GM23338 (cell line): ENCODE measurements at regions not wholly inside any gene's neighbourhood (a gene's known extent, or its start where the extent isn't known, plus 50 kb on each side); places are given as distances from the start of the nearest gene placed in this dataset.

Source experiments
- ATAC-seq: fragments of 200-7000 bp; cut with Tn5 transposase; 3 replicates; pipeline ENCODE4 v1.9.1; 2020
- DNase-seq: peaks from one replicate; pipeline ENCODE4 v3.0.0-alpha.2; 2015; ENCODE audit warnings: low spot score
- H2AFZ ChIP-seq: fragments of 200-600 bp; sonication (generic); 2 replicates; pipeline ENCODE4 v1.8.0; 2016; ENCODE audit warnings: antibody characterized with exemption, mild to moderate bottlenecking, moderate library complexity
- H3F3A ChIP-seq: fragments of 200-600 bp; sonication (generic); replicated peaks from 2 replicates; pipeline ENCODE4 v1.8.0; 2017; ENCODE audit warnings: antibody characterized with exemption, mixed run types, low read depth
- H3K27ac ChIP-seq: fragments of 200-600 bp; sonication (generic); 2 replicates; pipeline ENCODE4 v1.6.1; 2016; ENCODE audit warnings: low read depth
- H3K27me3 ChIP-seq: fragments of 200-600 bp; sonication (generic); 2 replicates; pipeline ENCODE4 v1.8.0; 2016; ENCODE audit warnings: mild to moderate bottlenecking, mixed run types, moderate library complexity; ENCODE audit not compliant: insufficient read depth
- H3K36me3 ChIP-seq: fragments of 200-600 bp; sonication (generic); 2 replicates; pipeline ENCODE4 v1.8.0; 2016; ENCODE audit warnings: mild to moderate bottlenecking; ENCODE audit not compliant: insufficient read depth
- H3K4me1 ChIP-seq: fragments of 200-600 bp; sonication (generic); 2 replicates; pipeline ENCODE4 v1.8.0; 2016; ENCODE audit warnings: mild to moderate bottlenecking, moderate library complexity; ENCODE audit not compliant: insufficient read depth
- H3K4me2 ChIP-seq: fragments of 200-600 bp; sonication (generic); 2 replicates; pipeline ENCODE4 v1.7.1; 2017; ENCODE audit warnings: mixed run types
- H3K4me3 ChIP-seq: fragments of 200-600 bp; sonication (generic); 2 replicates; pipeline ENCODE4 v1.6.1; 2016; ENCODE audit warnings: mixed run types
- H3K79me2 ChIP-seq: fragments of 200-600 bp; sonication (generic); replicated peaks from 2 replicates; pipeline ENCODE4 v1.8.0; 2017; ENCODE audit warnings: mild to moderate bottlenecking; ENCODE audit not compliant: insufficient read depth
- H3K9me2 ChIP-seq: fragments of 200-600 bp; sonication (generic); 2 replicates; pipeline ENCODE4 v1.8.0; 2017; ENCODE audit not compliant: insufficient read depth
- H4K20me1 ChIP-seq: fragments of 200-600 bp; sonication (generic); replicated peaks from 2 replicates; pipeline ENCODE4 v1.8.0; 2017; ENCODE audit warnings: mild to moderate bottlenecking; ENCODE audit not compliant: insufficient read depth
- H3K27ac Mint-ChIP-seq: 2 replicates; pipeline ENCODE4 v1.8.0; 2020; ENCODE audit warnings: inconsistent platforms, mild to moderate bottlenecking, moderate library complexity, mixed read lengths
- H3K27me3 Mint-ChIP-seq: 3 replicates; pipeline ENCODE4 v1.8.0; 2022; ENCODE audit warnings: low read depth, mild to moderate bottlenecking, moderate library complexity, mixed read lengths, inconsistent platforms; ENCODE audit not compliant: insufficient read depth, poor library complexity
- H3K36me3 Mint-ChIP-seq: 3 replicates; pipeline ENCODE4 v1.8.0; 2021; ENCODE audit warnings: low read depth, mild to moderate bottlenecking, inconsistent platforms, moderate library complexity, mixed read lengths
- H3K4me1 Mint-ChIP-seq: 3 replicates; pipeline ENCODE4 v1.8.0; 2020; ENCODE audit warnings: mild to moderate bottlenecking, inconsistent platforms, mixed read lengths
- H3K4me3 Mint-ChIP-seq: 3 replicates; pipeline ENCODE4 v1.8.0; 2021; ENCODE audit warnings: moderate library complexity, mild to moderate bottlenecking, inconsistent platforms, mixed read lengths
- H3K9me3 Mint-ChIP-seq: 3 replicates; pipeline ENCODE4 v1.8.0; 2020; ENCODE audit warnings: moderate library complexity, mild to moderate bottlenecking, inconsistent platforms, mixed read lengths
- CREB1 ChIP-seq: fragments of 250-450 bp; sonication (Bioruptor Pico); IDR thresholded peaks from 2 replicates; pipeline ENCODE4 v1.5.0; 2020; ENCODE audit warnings: low read depth, mild to moderate bottlenecking, moderate library complexity
- CTCF ChIP-seq, 2 experiments: fragments of 200-600 bp in 1 of 2; sonication (generic) in 1 of 2; conservative IDR thresholded peaks; 2 replicates each; pipeline versions ENCODE4 v1.5.1 to v1.6.1; 2016 to 2017; ENCODE audit warnings: antibody characterized with exemption in 2 of 2, low read depth in 2 of 2, mild to moderate bottlenecking in 2 of 2, moderate library complexity in 1 of 2
- ETS1 ChIP-seq: IDR thresholded peaks from 2 replicates; pipeline ENCODE4 v1.6.1; 2016; ENCODE audit warnings: antibody characterized with exemption
- EZH2 ChIP-seq: fragments of 200-600 bp; sonication (generic); IDR thresholded peaks from one replicate; pipeline ENCODE4 v1.8.0; 2017; ENCODE audit warnings: antibody characterized with exemption, mild to moderate bottlenecking, low read depth; ENCODE audit not compliant: unreplicated experiment
- EZH2phosphoT487 ChIP-seq: fragments of 200-600 bp; sonication (generic); IDR thresholded peaks from one replicate; pipeline ENCODE4 v1.8.1; 2018; ENCODE audit warnings: antibody characterized with exemption; ENCODE audit not compliant: unreplicated experiment
- JUNB ChIP-seq: IDR thresholded peaks from one replicate; pipeline ENCODE4 v1.6.1; 2016; ENCODE audit warnings: antibody characterized with exemption; ENCODE audit not compliant: unreplicated experiment
- NANOG ChIP-seq: IDR thresholded peaks from 2 replicates; pipeline ENCODE4 v1.6.1; 2016; ENCODE audit warnings: antibody characterized with exemption, borderline replicate concordance
- POLR2AphosphoS5 ChIP-seq: IDR thresholded peaks from 2 replicates; pipeline ENCODE4 v1.6.1; 2016; ENCODE audit warnings: antibody characterized with exemption, low read depth
- REST ChIP-seq: IDR thresholded peaks from one replicate; pipeline ENCODE4 v1.6.1; 2018; ENCODE audit warnings: antibody characterized with exemption; ENCODE audit not compliant: unreplicated experiment
- STAT1 ChIP-seq: IDR thresholded peaks from one replicate; pipeline ENCODE4 v1.6.1; 2016; ENCODE audit warnings: antibody characterized with exemption; ENCODE audit not compliant: unreplicated experiment
- ZNF114 ChIP-seq: fragments of 250-450 bp; sonication (Bioruptor Pico); IDR thresholded peaks from 2 replicates; pipeline ENCODE4 v1.5.0; 2020; ENCODE audit warnings: mild to moderate bottlenecking, moderate library complexity
- ZNF331 ChIP-seq: fragments of 250-450 bp; sonication (Bioruptor Pico); IDR thresholded peaks from 2 replicates; pipeline ENCODE4 v1.5.0; 2020; ENCODE audit warnings: low read depth, mild to moderate bottlenecking, moderate library complexity
- ZNF462 ChIP-seq: fragments of 250-450 bp; sonication (Bioruptor Pico); IDR thresholded peaks from 2 replicates; pipeline ENCODE4 v1.5.0; 2020; ENCODE audit warnings: mild to moderate bottlenecking, moderate library complexity

GRCh38 chr6:137815692-137816091 is 51.4 kb upstream of the TNFAIP3 start:
- Histone ChIP-seq H2AFZ (no peak overlapping the region; the same call in 1 of the 2 replicates), H3K4me3 (no peak overlapping the region), H3K4me1 (no peaks in the 10 kb centered on the region), H3K27ac (no peak overlapping the region), H3K4me2 (no peak overlapping the region), H4K20me1 (no peaks in the 10 kb centered on the region), H3K27me3 (no peaks in the 10 kb centered on the region), H3K79me2 (no peaks in the 10 kb centered on the region), H3K9me2 (no peaks in the 10 kb centered on the region), H3F3A (no peaks in the 10 kb centered on the region), H3K36me3 (no peaks in the 10 kb centered on the region)
- DNase-seq (no peak), ATAC-seq (no peak)
- TF ChIP-seq ZNF462 (CRISPR knock-in tag), result no peak
- no peak for TF ChIP-seq POLR2AphosphoS5
- no peak for TF ChIP-seq JUNB
- no peak for TF ChIP-seq ZNF114
- TF ChIP-seq EZH2, result no peak
- TF ChIP-seq CREB1 (CRISPR knock-in tag), result no peak
- no peak for TF ChIP-seq NANOG
- no peak for TF ChIP-seq CTCF (conservative IDR thresholded peaks at IDR 0.05; ENCODE audit: low read depth in 2 of 2)
- no peak for TF ChIP-seq EZH2phosphoT487
- no peak for TF ChIP-seq ZNF331 (CRISPR knock-in tag)
- no peak for TF ChIP-seq REST
- no peak for TF ChIP-seq STAT1
- TF ChIP-seq ETS1, result no peak
- no peaks in the 10 kb centered on the region for H3K9me3 Mint-ChIP-seq
- H3K27me3 Mint-ChIP-seq, result peaks cover 2% of the 10 kb centered on the region
- H3K36me3 Mint-ChIP-seq, result no peaks in the 10 kb centered on the region
- H3K4me3 Mint-ChIP-seq, result no peak overlapping the region
- no peaks in the 10 kb centered on the region; the same call in 2 of the 3 replicates for H3K4me1 Mint-ChIP-seq
- no peak overlapping the region for H3K27ac Mint-ChIP-seq
